H9 (cell line): ENCODE measurements at regions not wholly inside any gene's neighbourhood (a gene's known extent, or its start where the extent isn't known, plus 50 kb on each side); places are given as distances from the start of the nearest gene placed in this dataset.

Experiments used
- DNase-seq: peaks from one replicate; pipeline ENCODE4 v3.0.0-alpha.2; 2017
- H2AFZ ChIP-seq: one replicate; pipeline ENCODE4 v1.6.1; 2013; ENCODE audit warnings: mild to moderate bottlenecking, low read length, control low read depth, moderate library complexity
- H2AK5ac ChIP-seq: 2 replicates; pipeline ENCODE4 v1.6.1; 2013; ENCODE audit warnings: low read length, control low read depth, mixed read lengths; ENCODE audit not compliant: insufficient read length
- H2BK120ac ChIP-seq: one replicate; pipeline ENCODE4 v1.6.1; 2013; ENCODE audit warnings: low read depth, mild to moderate bottlenecking, low read length, control low read depth, inconsistent platforms; ENCODE audit not compliant: poor library complexity, severe bottlenecking
- H2BK12ac ChIP-seq: 2 replicates; pipeline ENCODE4 v1.6.1; 2013; ENCODE audit warnings: low read length, control low read depth, mixed read lengths, low read depth; ENCODE audit not compliant: insufficient read length
- H2BK15ac ChIP-seq: 2 replicates; pipeline ENCODE4 v1.6.1; 2013; ENCODE audit warnings: low read depth, low read length, control low read depth
- H2BK20ac ChIP-seq: one replicate; pipeline ENCODE4 v1.6.1; 2013; ENCODE audit warnings: low read depth, mild to moderate bottlenecking, low read length, control low read depth, inconsistent platforms; ENCODE audit not compliant: poor library complexity, severe bottlenecking
- H2BK5ac ChIP-seq: 2 replicates; pipeline ENCODE4 v1.6.1; 2013; ENCODE audit warnings: low read length, control low read depth, mixed read lengths; ENCODE audit not compliant: insufficient read length
- H3K14ac ChIP-seq: 2 replicates; pipeline ENCODE4 v1.6.1; 2013; ENCODE audit warnings: low read length, control low read depth; ENCODE audit not compliant: insufficient read depth
- H3K18ac ChIP-seq: 2 replicates; pipeline ENCODE4 v1.6.1; 2013; ENCODE audit warnings: low read depth, mild to moderate bottlenecking, mixed read lengths, low read length, control low read depth; ENCODE audit not compliant: insufficient read length
- H3K23ac ChIP-seq: 2 replicates; pipeline ENCODE4 v1.6.1; 2013; ENCODE audit warnings: low read length, control low read depth, mixed read lengths, low read depth; ENCODE audit not compliant: insufficient read length
- H3K23me2 ChIP-seq: 2 replicates; pipeline ENCODE4 v1.6.1; 2013; ENCODE audit warnings: low read depth, mild to moderate bottlenecking, mixed read lengths, low read length, control low read depth; ENCODE audit not compliant: insufficient read length, poor library complexity, severe bottlenecking
- H3K27ac ChIP-seq: 2 replicates; pipeline ENCODE4 v1.5.1; 2013; ENCODE audit warnings: low read length, control low read depth, mixed read lengths, low read depth; ENCODE audit not compliant: insufficient read length
- H3K27me3 ChIP-seq: 2 replicates; pipeline ENCODE4 v1.6.1; 2013; ENCODE audit warnings: low read length, control low read depth, inconsistent platforms; ENCODE audit not compliant: insufficient read depth
- H3K4ac ChIP-seq: 2 replicates; pipeline ENCODE4 v1.6.1; 2013; ENCODE audit warnings: low read depth, mild to moderate bottlenecking, control low read depth, inconsistent platforms, low read length, moderate library complexity
- H3K4me1 ChIP-seq: 2 replicates; pipeline ENCODE4 v1.6.1; 2013; ENCODE audit warnings: low read length, control low read depth, inconsistent platforms; ENCODE audit not compliant: insufficient read depth
- H3K4me2 ChIP-seq: 2 replicates; pipeline ENCODE4 v1.6.1; 2013; ENCODE audit warnings: low read length, control low read depth, mixed read lengths; ENCODE audit not compliant: insufficient read length, insufficient read depth
- H3K56ac ChIP-seq: 2 replicates; pipeline ENCODE4 v1.6.1; 2013; ENCODE audit warnings: low read depth, mild to moderate bottlenecking, mixed read lengths, low read length, control low read depth; ENCODE audit not compliant: insufficient read length
- H3K79me1 ChIP-seq: 2 replicates; pipeline ENCODE4 v1.6.1; 2013; ENCODE audit warnings: low read depth, mild to moderate bottlenecking, moderate library complexity, low read length, control low read depth, inconsistent platforms; ENCODE audit not compliant: insufficient read depth, poor library complexity, severe bottlenecking
- H3K79me2 ChIP-seq: 2 replicates; pipeline ENCODE4 v1.6.1; 2013; ENCODE audit warnings: low read length, control low read depth, inconsistent platforms; ENCODE audit not compliant: insufficient read depth
- H3K9ac ChIP-seq: 2 replicates; pipeline ENCODE4 v1.6.1; 2013; ENCODE audit warnings: low read length, control low read depth, mixed read lengths; ENCODE audit not compliant: insufficient read length; ENCODE audit errors: extremely low read depth
- H3K9me3 ChIP-seq: one replicate; pipeline ENCODE4 v1.6.1; 2013; ENCODE audit warnings: low read depth, low read length, inconsistent platforms; ENCODE audit not compliant: control insufficient read depth
- H3T11ph ChIP-seq: one replicate; pipeline ENCODE4 v1.6.1; 2013; ENCODE audit warnings: mild to moderate bottlenecking, low read length, control low read depth, inconsistent platforms
- H4K20me1 ChIP-seq: one replicate; pipeline ENCODE4 v1.6.1; 2013; ENCODE audit not compliant: control insufficient read depth, insufficient read length, insufficient read depth
- H4K5ac ChIP-seq: 2 replicates; pipeline ENCODE4 v1.6.1; 2013; ENCODE audit warnings: low read depth, mild to moderate bottlenecking, mixed read lengths, low read length, control low read depth; ENCODE audit not compliant: insufficient read length
- H4K8ac ChIP-seq: replicated peaks from 2 replicates; pipeline ENCODE4 v1.6.1; 2013; ENCODE audit warnings: low read length, control low read depth, mixed read lengths, low read depth; ENCODE audit not compliant: insufficient read length
- H4K91ac ChIP-seq: 2 replicates; pipeline ENCODE4 v1.6.1; 2013; ENCODE audit warnings: low read depth, mild to moderate bottlenecking, moderate library complexity, mixed read lengths, low read length, control low read depth; ENCODE audit not compliant: insufficient read length
- H3K27ac Mint-ChIP-seq, 3 experiments: 2 replicates in 2 of 3; 3 replicates in 1 of 3; pipeline ENCODE4 v1.8.0; 2020 to 2021; ENCODE audit warnings: mixed read lengths in 3 of 3, mild to moderate bottlenecking in 1 of 3, moderate library complexity in 1 of 3
- H3K27me3 Mint-ChIP-seq: 2 replicates; pipeline ENCODE4 v1.8.0; 2021; ENCODE audit warnings: low read depth, mild to moderate bottlenecking, moderate library complexity, mixed read lengths
- H3K36me3 Mint-ChIP-seq, 3 experiments: 2 replicates in 2 of 3; 3 replicates in 1 of 3; pipeline ENCODE4 v1.8.0; 2020 to 2021; ENCODE audit warnings: low read depth in 3 of 3, mixed read lengths in 3 of 3; ENCODE audit not compliant: insufficient read depth in 1 of 3
- H3K4me1 Mint-ChIP-seq, 2 experiments: 2 replicates each; pipeline ENCODE4 v1.8.0; 2020; ENCODE audit warnings: mixed read lengths in 2 of 2
- H3K4me3 Mint-ChIP-seq, 2 experiments: 2 replicates in 1 of 2; 3 replicates in 1 of 2; pipeline ENCODE4 v1.8.0; 2020 to 2021; ENCODE audit warnings: mild to moderate bottlenecking in 2 of 2, mixed read lengths in 2 of 2, moderate library complexity in 1 of 2
- H3K9me3 Mint-ChIP-seq, 2 experiments: 2 replicates in 1 of 2; 3 replicates in 1 of 2; pipeline ENCODE4 v1.8.0; 2020; ENCODE audit warnings: mild to moderate bottlenecking in 2 of 2, mixed read lengths in 2 of 2, moderate library complexity in 1 of 2
- CTCF ChIP-seq: fragments of 200-600 bp; sonication (generic); conservative IDR thresholded peaks from 3 replicates; pipeline ENCODE4 v1.8.0; 2021; ENCODE audit warnings: antibody characterized with exemption, mild to moderate bottlenecking
- WGBS: extraction: QIAGEN DNeasy Blood & Tissue Kit; methylation state at CpG from one replicate; pipeline ENCODE4 v1.1.7; 2013; ENCODE audit warnings: missing lambda C conversion rate, low lambda C conversion rate, mixed read lengths; ENCODE audit not compliant: insufficient read length; ENCODE audit errors: extremely low coverage; 5-methylcytosine and 5-hydroxymethylcytosine counted together

- no peak overlapping the region for H4K91ac ChIP-seq
- no peak for DNase-seq
- no peaks in the 10 kb centered on the region; the same call in 1 of the 2 replicates for H3K27me3 Mint-ChIP-seq
- H2BK15ac ChIP-seq = no peak overlapping the region
- no peaks in the 10 kb centered on the region for H3K4me1 Mint-ChIP-seq
- no peaks in the 10 kb centered on the region for H3K79me2 ChIP-seq
- H3K9ac ChIP-seq = no peak overlapping the region
- no peak overlapping the region for H3K27ac ChIP-seq
- no peak overlapping the region for H3K56ac ChIP-seq
- H3K4ac ChIP-seq = no peak overlapping the region
- H3K4me2 ChIP-seq = no peak overlapping the region
- H2BK5ac ChIP-seq = no peak overlapping the region
- no CpG with 5 or more reads among the region's 5 CpGs for WGBS
- H3K27ac Mint-ChIP-seq = no peak overlapping the region
- H2BK20ac ChIP-seq = no peak overlapping the region
- H4K8ac ChIP-seq = no peak overlapping the region
- H2AFZ ChIP-seq = no peak overlapping the region
- H3K79me1 ChIP-seq = no peaks in the 10 kb centered on the region
- no peaks in the 10 kb centered on the region for H3K9me3 ChIP-seq
- H2BK120ac ChIP-seq = no peak overlapping the region
- H3K36me3 Mint-ChIP-seq = no peaks in the 10 kb centered on the region
- H3T11ph ChIP-seq = no peak overlapping the region
- no peak overlapping the region for H3K4me3 Mint-ChIP-seq
- H3K9me3 Mint-ChIP-seq = no peaks in the 10 kb centered on the region
- H3K23me2 ChIP-seq = no peaks in the 10 kb centered on the region
- no peak overlapping the region for H3K14ac ChIP-seq
- no peaks in the 10 kb centered on the region for H3K27me3 ChIP-seq
- H3K4me1 ChIP-seq = no peaks in the 10 kb centered on the region
- H4K5ac ChIP-seq = no peak overlapping the region
- H2AK5ac ChIP-seq = no peak overlapping the region
- no peak for TF ChIP-seq CTCF
- H4K20me1 ChIP-seq = no peaks in the 10 kb centered on the region
- no peak overlapping the region for H2BK12ac ChIP-seq
- no peak overlapping the region for H3K18ac ChIP-seq
- no peak overlapping the region for H3K23ac ChIP-seq
These were observed 303.1 kb downstream of the SS18 start for GRCh38 chr18:25787276-25787675.
